ENCODE measurements at regions not wholly inside any gene's neighbourhood (a gene's known extent, or its start where the extent isn't known, plus 50 kb on each side); places are given as distances from the start of the nearest gene placed in this dataset.
"Not testable (repeated sequence)": the region's sequence is repeated elsewhere in the genome, so short reads cannot be mapped to it uniquely, and the experiment has no call there.

- H3K9ac ChIP-seq (ENCODE audit: low read depth, low read length); H3K9me3 ChIP-seq (ENCODE audit: control insufficient read depth, insufficient read depth, low read length); H3K27ac ChIP-seq (ENCODE audit: insufficient read depth, low read length); H3K79me1 ChIP-seq (ENCODE audit: low read depth in 1 of 2, low read length in 2 of 2); H3K56ac ChIP-seq (ENCODE audit: extremely low read depth, insufficient read depth, low read length); H2AFZ ChIP-seq (replicated peaks; ENCODE audit: low read length, poor library complexity); BruUV-seq (replicated peaks); H2BK120ac ChIP-seq (ENCODE audit: low read depth, low read length); H3K4ac ChIP-seq (ENCODE audit: low read depth, low read length); H3K27me3 ChIP-seq (ENCODE audit: control insufficient read depth, insufficient read depth, low read length); H4K8ac ChIP-seq (ENCODE audit: low read depth in 2 of 2, low read length in 2 of 2); ATAC-seq (ENCODE audit: low read depth); H4K91ac ChIP-seq (ENCODE audit: insufficient read depth, low read depth, low read length); DNase-seq; POLR2A ChIA-PET (ENCODE audit: unreplicated experiment); H2BK5ac ChIP-seq (ENCODE audit: low read depth, low read length, poor library complexity, severe bottlenecking); dilution Hi-C loops (cut with HindIII; ENCODE audit: low sequenced_read_pairs, unreplicated experiment); H4K5ac ChIP-seq (ENCODE audit: low read depth, low read length); H3K14ac ChIP-seq (replicated peaks; ENCODE audit: low read depth, low read length); H3K23ac ChIP-seq (ENCODE audit: low read depth, low read length); CTCF ChIA-PET; H3K4me3 ChIP-seq (ENCODE audit: insufficient read depth, low read depth, low read length); H2BK15ac ChIP-seq (ENCODE audit: low read depth, low read length); H3K4me2 ChIP-seq (ENCODE audit: low read depth, low read length); H3K36me3 ChIP-seq (ENCODE audit: control insufficient read depth, insufficient read depth, low read length); H2AK5ac ChIP-seq (ENCODE audit: low read depth, low read length); H2AK9ac ChIP-seq (replicated peaks; ENCODE audit: low read depth, low read length, poor library complexity); H2BK20ac ChIP-seq (ENCODE audit: low read depth, low read length); H3K18ac ChIP-seq (ENCODE audit: low read depth, low read length); H4K20me1 ChIP-seq (ENCODE audit: insufficient read depth, low read length): not testable (repeated sequence)
- H3K4me1 ChIP-seq (ENCODE audit: control insufficient read depth, insufficient read depth, low read length): peaks cover 12% of the 10 kb centered on the region
- peaks cover 11% of the 10 kb centered on the region for H3K9me1 ChIP-seq (ENCODE audit: insufficient read depth, low read length)
- intact Hi-C loops (cut with micrococcal nuclease) (loop anchor here (10.0 kb wide), 2 partner anchors 101 to 291 kb away; no protein-coding TSS in a partner anchor), in situ Hi-C loops (cut with MboI; ENCODE audit: low sequenced_read_pairs) (loop anchor here (10.0 kb wide), 2 partner anchors 111 to 141 kb away; no protein-coding TSS in a partner anchor)
- WGBS, 2 experiments (ENCODE audit: extremely low coverage in 2 of 2, insufficient read length in 1 of 2): no CpG with 5 or more reads among the region's 25 CpGs
Measured at GRCh38 chr10:33013331-33013730, 55.3 kb upstream of the ITGB1 start.
